ENCODE measurements at regions not wholly inside any gene's neighbourhood (a gene's known extent, or its start where the extent isn't known, plus 50 kb on each side); places are given as distances from the start of the nearest gene placed in this dataset.

- TF ChIP-seq, protein P1, sequence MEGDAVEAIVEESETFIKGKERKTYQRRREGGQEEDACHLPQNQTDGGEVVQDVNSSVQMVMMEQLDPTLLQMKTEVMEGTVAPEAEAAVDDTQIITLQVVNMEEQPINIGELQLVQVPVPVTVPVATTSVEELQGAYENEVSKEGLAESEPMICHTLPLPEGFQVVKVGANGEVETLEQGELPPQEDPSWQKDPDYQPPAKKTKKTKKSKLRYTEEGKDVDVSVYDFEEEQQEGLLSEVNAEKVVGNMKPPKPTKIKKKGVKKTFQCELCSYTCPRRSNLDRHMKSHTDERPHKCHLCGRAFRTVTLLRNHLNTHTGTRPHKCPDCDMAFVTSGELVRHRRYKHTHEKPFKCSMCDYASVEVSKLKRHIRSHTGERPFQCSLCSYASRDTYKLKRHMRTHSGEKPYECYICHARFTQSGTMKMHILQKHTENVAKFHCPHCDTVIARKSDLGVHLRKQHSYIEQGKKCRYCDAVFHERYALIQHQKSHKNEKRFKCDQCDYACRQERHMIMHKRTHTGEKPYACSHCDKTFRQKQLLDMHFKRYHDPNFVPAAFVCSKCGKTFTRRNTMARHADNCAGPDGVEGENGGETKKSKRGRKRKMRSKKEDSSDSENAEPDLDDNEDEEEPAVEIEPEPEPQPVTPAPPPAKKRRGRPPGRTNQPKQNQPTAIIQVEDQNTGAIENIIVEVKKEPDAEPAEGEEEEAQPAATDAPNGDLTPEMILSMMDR (IDR thresholded peaks at IDR 0.05; ENCODE audit: insufficient read depth, low read depth, low read length, missing control alignments), result no peak
- H3K4me3 ChIP-seq (ENCODE audit: low read depth, low read length), result no peak overlapping the region
- no peak for DNase-seq (ENCODE audit: low read depth)
Measured at GRCh38 chr3:115388811-115389210, 234.5 kb upstream of the GAP43 start.

DNA sequence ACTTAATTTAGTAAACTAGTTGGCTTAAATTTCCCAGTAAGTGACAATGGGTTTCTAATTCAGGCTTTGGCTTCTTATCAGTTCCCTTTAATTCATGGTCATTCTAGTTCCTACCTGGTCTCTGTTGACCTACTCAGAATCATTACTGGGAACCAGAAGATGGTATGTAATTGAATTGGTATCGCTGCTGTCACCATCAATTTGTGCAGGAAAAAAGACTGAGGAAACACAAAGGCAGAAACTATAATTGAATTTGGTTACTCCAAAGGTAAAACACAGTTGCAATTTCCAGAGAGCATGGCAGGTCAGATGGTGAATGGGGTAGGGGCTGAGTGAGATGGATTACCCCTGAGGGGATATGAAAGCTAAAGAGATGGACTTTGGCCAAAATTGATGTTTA lies 226.5 kb upstream of the GAP43 start:
- no peak for DNase-seq (ENCODE audit: low read depth)
- H3K4me3 ChIP-seq (ENCODE audit: low read depth, low read length), result no peak overlapping the region
- TF ChIP-seq, protein P1 (IDR thresholded peaks at IDR 0.05; ENCODE audit: insufficient read depth, low read depth, low read length, missing control alignments), result no peak

- DNase-seq (ENCODE audit: low read depth), result no peak
- TF ChIP-seq, protein P1 (IDR thresholded peaks at IDR 0.05; ENCODE audit: insufficient read depth, low read depth, low read length, missing control alignments), result no peak
- no peak overlapping the region for H3K4me3 ChIP-seq (ENCODE audit: low read depth, low read length)
Measured at GRCh38 chr3:115397433-115397832, 225.9 kb upstream of the GAP43 start.

DNA sequence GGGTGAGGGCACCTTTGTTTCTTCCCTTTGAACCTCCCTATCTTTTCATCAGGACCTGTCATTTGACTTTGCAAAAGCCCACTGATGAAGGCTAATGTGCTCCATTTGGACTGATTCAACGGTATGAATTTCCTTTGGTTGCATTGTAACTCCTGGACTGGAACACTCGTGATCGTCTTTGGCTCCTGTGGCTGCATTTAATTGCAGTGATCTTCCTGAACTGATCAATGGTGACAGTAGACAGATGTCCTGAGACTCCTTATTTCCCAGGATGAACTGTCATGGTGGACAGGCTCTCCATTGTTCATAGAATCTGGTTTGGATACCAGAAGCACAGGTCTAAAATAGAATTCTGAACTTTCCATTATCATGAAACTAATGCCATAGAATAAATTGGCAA lies 224.8 kb upstream of the GAP43 start:
- no peak overlapping the region for H3K4me3 ChIP-seq (ENCODE audit: low read depth, low read length)
- no peak for DNase-seq (ENCODE audit: low read depth)
- TF ChIP-seq, protein P1 (IDR thresholded peaks at IDR 0.05; ENCODE audit: insufficient read depth, low read depth, low read length, missing control alignments), result no peak

- H3K4me3 ChIP-seq (ENCODE audit: low read depth, low read length), result no peak overlapping the region
- no peak for DNase-seq (ENCODE audit: low read depth)
- TF ChIP-seq, protein P1 (IDR thresholded peaks at IDR 0.05; ENCODE audit: insufficient read depth, low read depth, low read length, missing control alignments), result no peak
Measured at GRCh38 chr3:115399750-115400149, 223.6 kb upstream of the GAP43 start.

DNA sequence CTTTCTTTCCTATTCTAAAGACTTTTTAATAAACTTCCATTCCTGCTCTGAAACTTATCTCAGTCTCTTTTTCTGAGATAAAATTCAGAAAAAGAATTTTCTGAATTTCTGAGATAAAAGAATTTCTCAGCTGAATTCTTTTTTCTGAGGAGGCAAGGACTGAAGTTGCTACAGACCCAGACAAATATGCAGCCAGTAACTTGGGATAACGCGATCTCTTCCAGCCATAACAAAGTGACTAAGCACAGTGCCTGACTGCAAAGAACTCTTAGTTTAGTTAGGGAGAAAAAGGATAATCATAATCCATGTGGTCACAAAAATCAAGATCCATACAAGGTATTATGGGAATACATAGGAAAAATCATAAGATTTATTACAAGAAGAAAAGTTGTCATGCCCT lies 222.0 kb upstream of the GAP43 start:
- H3K4me3 ChIP-seq (ENCODE audit: low read depth, low read length), result no peak overlapping the region
- DNase-seq (ENCODE audit: low read depth), result no peak
- TF ChIP-seq, protein P1 (IDR thresholded peaks at IDR 0.05; ENCODE audit: insufficient read depth, low read depth, low read length, missing control alignments), result no peak

DNA sequence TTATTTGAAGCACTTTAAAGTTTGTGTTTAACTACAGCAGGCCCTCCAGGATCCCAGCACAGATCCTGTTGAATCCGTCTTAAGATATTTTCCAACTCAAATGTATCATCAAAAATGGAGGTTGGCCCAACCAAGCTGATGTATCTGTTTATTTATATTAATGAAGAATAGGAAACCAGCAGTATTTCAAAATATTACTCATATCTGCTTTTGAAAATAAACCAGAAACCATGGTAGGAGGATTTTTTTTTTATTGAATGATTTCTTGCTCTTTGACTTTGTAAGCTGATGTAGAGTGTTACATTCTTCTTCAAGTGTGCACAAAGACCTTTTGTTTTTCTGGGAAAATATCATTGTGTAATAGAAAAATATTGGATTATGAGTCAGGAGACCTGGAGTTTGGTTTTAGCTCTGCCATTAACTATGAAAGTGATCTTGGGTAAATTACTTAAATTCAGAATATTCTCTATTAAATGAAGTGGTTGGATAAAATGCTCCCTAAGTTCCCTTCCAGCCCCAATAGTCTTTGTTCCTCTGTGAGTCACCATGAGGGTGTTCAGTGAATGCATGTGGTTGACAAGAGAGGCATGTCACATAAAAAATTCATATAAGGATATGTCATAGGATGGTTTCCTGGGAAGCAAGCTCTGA lies 221.3 kb upstream of the GAP43 start:
- no peak for DNase-seq (ENCODE audit: low read depth)
- H3K4me3 ChIP-seq (ENCODE audit: low read depth, low read length), result no peak overlapping the region
- TF ChIP-seq, protein P1 (IDR thresholded peaks at IDR 0.05; ENCODE audit: insufficient read depth, low read depth, low read length, missing control alignments), result no peak

All from GM12865 (cell line).